Activated CD8-positive, alpha-beta memory T cell treated with anti-CD3 and anti-CD28 coated beads, Interleukin-2, amount 50 U/mL, for 48 hours (primary cell): ENCODE measurements at regions not wholly inside any gene's neighbourhood (a gene's known extent, or its start where the extent isn't known, plus 50 kb on each side); places are given as distances from the start of the nearest gene placed in this dataset.

Experiments used
- DNase-seq: peaks from one replicate; pipeline ENCODE4 v3.0.0-alpha.2; 2020

GRCh38 chr2:48108455-48108854 lies 202.2 kb upstream of the FBXO11 start:
- no peak for DNase-seq

- DNase-seq, result no peak
These were observed 203.3 kb upstream of the FBXO11 start for GRCh38 chr2:48109491-48110204.

- DNase-seq, result no peak
These were observed 204.0 kb upstream of the FOXN2 start for GRCh38 chr2:48110492-48110891.

- DNase-seq, result no peak
These were observed 201.4 kb upstream of the FOXN2 start for GRCh38 chr2:48112911-48113680.

GRCh38 chr2:48113767-48114166 lies 200.7 kb upstream of the FOXN2 start:
- DNase-seq, result no peak

- DNase-seq, result peak; percentile 56
These were observed 200.2 kb upstream of the FOXN2 start for GRCh38 chr2:48114256-48114655.

- DNase-seq, result no peak
These were observed 198.0 kb upstream of the FOXN2 start for GRCh38 chr2:48116497-48116896.

- DNase-seq, result no peak
These were observed 195.6 kb upstream of the FOXN2 start for GRCh38 chr2:48118895-48119294.

GRCh38 chr2:48120112-48120511 lies 194.4 kb upstream of the FOXN2 start:
- DNase-seq, result no peak

GRCh38 chr2:48120759-48121242 lies 193.7 kb upstream of the FOXN2 start:
- DNase-seq, result no peak

GRCh38 chr2:48122166-48122565 lies 192.3 kb upstream of the FOXN2 start:
- no peak for DNase-seq

GRCh38 chr2:48124592-48124991 lies 189.9 kb upstream of the FOXN2 start:
- DNase-seq, result no peak

- no peak for DNase-seq
These were observed 188.3 kb upstream of the FOXN2 start for GRCh38 chr2:48126162-48126561.

GRCh38 chr2:48127612-48128191 lies 186.8 kb upstream of the FOXN2 start:
- no peak for DNase-seq

GRCh38 chr2:48129293-48129950 lies 185.1 kb upstream of the FOXN2 start:
- no peak for DNase-seq

- DNase-seq, result no peak
These were observed 182.8 kb upstream of the FOXN2 start for GRCh38 chr2:48131539-48132270.

- no peak for DNase-seq
These were observed 182.2 kb upstream of the FOXN2 start for GRCh38 chr2:48132271-48132625.

GRCh38 chr2:48134704-48135103 lies 179.8 kb upstream of the FOXN2 start:
- no peak for DNase-seq

- DNase-seq, result no peak
These were observed 178.7 kb upstream of the FOXN2 start for GRCh38 chr2:48135797-48136196.

- no peak for DNase-seq
These were observed 176.7 kb upstream of the FOXN2 start for GRCh38 chr2:48137829-48138228.

GRCh38 chr2:48138898-48139297 lies 175.6 kb upstream of the FOXN2 start:
- no peak for DNase-seq

GRCh38 chr2:48140586-48140985 lies 173.9 kb upstream of the FOXN2 start:
- DNase-seq, result no peak

- DNase-seq, result no peak
These were observed 169.7 kb upstream of the FOXN2 start for GRCh38 chr2:48144777-48145176.
